ENCODE measurements at regions not wholly inside any gene's neighbourhood (a gene's known extent, or its start where the extent isn't known, plus 50 kb on each side); places are given as distances from the start of the nearest gene placed in this dataset.

DNA sequence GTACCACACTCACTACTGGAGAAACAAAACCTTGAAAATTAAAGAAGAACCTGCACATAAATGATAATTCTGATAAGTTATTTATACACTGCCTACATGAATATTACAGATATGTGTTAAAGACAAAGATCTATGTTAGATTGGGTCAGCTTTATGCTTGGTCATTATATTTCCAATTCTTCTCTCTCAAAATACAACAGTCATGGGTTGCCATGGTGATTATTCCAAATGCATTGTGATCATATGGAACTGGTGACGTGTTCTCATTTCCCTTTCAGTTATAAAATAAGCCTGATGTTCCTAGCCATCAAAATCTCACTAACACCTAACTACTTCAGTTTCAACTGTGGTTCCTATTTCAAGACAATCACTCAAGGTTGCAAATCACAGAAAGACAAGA, 1416.4 kb downstream of the UQCRFS1 start:
- TF ChIP-seq, protein P1, sequence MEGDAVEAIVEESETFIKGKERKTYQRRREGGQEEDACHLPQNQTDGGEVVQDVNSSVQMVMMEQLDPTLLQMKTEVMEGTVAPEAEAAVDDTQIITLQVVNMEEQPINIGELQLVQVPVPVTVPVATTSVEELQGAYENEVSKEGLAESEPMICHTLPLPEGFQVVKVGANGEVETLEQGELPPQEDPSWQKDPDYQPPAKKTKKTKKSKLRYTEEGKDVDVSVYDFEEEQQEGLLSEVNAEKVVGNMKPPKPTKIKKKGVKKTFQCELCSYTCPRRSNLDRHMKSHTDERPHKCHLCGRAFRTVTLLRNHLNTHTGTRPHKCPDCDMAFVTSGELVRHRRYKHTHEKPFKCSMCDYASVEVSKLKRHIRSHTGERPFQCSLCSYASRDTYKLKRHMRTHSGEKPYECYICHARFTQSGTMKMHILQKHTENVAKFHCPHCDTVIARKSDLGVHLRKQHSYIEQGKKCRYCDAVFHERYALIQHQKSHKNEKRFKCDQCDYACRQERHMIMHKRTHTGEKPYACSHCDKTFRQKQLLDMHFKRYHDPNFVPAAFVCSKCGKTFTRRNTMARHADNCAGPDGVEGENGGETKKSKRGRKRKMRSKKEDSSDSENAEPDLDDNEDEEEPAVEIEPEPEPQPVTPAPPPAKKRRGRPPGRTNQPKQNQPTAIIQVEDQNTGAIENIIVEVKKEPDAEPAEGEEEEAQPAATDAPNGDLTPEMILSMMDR (IDR thresholded peaks at IDR 0.05; ENCODE audit: insufficient read depth, low read length) = no peak
- TF ChIP-seq POLR2AphosphoS5 (IDR thresholded peaks at IDR 0.05; ENCODE audit: low read depth) = no peak
- TF ChIP-seq, protein P2, sequence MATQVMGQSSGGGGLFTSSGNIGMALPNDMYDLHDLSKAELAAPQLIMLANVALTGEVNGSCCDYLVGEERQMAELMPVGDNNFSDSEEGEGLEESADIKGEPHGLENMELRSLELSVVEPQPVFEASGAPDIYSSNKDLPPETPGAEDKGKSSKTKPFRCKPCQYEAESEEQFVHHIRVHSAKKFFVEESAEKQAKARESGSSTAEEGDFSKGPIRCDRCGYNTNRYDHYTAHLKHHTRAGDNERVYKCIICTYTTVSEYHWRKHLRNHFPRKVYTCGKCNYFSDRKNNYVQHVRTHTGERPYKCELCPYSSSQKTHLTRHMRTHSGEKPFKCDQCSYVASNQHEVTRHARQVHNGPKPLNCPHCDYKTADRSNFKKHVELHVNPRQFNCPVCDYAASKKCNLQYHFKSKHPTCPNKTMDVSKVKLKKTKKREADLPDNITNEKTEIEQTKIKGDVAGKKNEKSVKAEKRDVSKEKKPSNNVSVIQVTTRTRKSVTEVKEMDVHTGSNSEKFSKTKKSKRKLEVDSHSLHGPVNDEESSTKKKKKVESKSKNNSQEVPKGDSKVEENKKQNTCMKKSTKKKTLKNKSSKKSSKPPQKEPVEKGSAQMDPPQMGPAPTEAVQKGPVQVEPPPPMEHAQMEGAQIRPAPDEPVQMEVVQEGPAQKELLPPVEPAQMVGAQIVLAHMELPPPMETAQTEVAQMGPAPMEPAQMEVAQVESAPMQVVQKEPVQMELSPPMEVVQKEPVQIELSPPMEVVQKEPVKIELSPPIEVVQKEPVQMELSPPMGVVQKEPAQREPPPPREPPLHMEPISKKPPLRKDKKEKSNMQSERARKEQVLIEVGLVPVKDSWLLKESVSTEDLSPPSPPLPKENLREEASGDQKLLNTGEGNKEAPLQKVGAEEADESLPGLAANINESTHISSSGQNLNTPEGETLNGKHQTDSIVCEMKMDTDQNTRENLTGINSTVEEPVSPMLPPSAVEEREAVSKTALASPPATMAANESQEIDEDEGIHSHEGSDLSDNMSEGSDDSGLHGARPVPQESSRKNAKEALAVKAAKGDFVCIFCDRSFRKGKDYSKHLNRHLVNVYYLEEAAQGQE (IDR thresholded peaks at IDR 0.05; ENCODE audit: insufficient replicate concordance, low read depth) = no peak
- TF ChIP-seq GABPA (IDR thresholded peaks at IDR 0.05; ENCODE audit: low read depth) = no peak
- no peak for TF ChIP-seq SPI1 (IDR thresholded peaks at IDR 0.05; ENCODE audit: borderline replicate concordance, low read depth)
